RWPE2 (cell line): ENCODE measurements at regions not wholly inside any gene's neighbourhood (a gene's known extent, or its start where the extent isn't known, plus 50 kb on each side); places are given as distances from the start of the nearest gene placed in this dataset.

Experiments used
- ATAC-seq: fragments of 200-7000 bp; cut with Tn5 transposase; 3 replicates; pipeline ENCODE4 v1.9.1; 2021; ENCODE audit warnings: low read depth
- DNase-seq: peaks from one replicate; pipeline ENCODE4 v3.0.0-alpha.2; 2020; ENCODE audit warnings: low spot score
- H3K27ac ChIP-seq: fragments of 450-650 bp; 2 replicates; pipeline ENCODE4 v1.5.1; 2017; ENCODE audit warnings: mild to moderate bottlenecking; ENCODE audit not compliant: poor library complexity, severe bottlenecking
- H3K27me3 ChIP-seq: fragments of 250-450 bp; sonication (Bioruptor Pico); 2 replicates; pipeline ENCODE4 v1.5.1; 2021; ENCODE audit warnings: mild to moderate bottlenecking, moderate library complexity; ENCODE audit not compliant: insufficient read depth, poor library complexity, severe bottlenecking
- H3K36me3 ChIP-seq: fragments of 250-450 bp; sonication (Bioruptor Pico); 2 replicates; pipeline ENCODE4 v1.5.1; 2020; ENCODE audit warnings: low read depth, mild to moderate bottlenecking, moderate library complexity
- H3K4me1 ChIP-seq: fragments of 250-450 bp; sonication (Bioruptor Pico); 2 replicates; pipeline ENCODE4 v1.5.1; 2021; ENCODE audit warnings: mild to moderate bottlenecking, moderate library complexity; ENCODE audit not compliant: insufficient read depth, poor library complexity, severe bottlenecking
- H3K4me3 ChIP-seq: fragments of 250-450 bp; sonication (Bioruptor Pico); 2 replicates; pipeline ENCODE4 v1.5.1; 2021; ENCODE audit warnings: mild to moderate bottlenecking, moderate library complexity; ENCODE audit not compliant: severe bottlenecking
- H3K9me3 ChIP-seq: fragments of 250-450 bp; sonication (Bioruptor Pico); 2 replicates; pipeline ENCODE4 v1.5.1; 2021; ENCODE audit warnings: mild to moderate bottlenecking, moderate library complexity; ENCODE audit not compliant: severe bottlenecking
- TF ChIP-seq, protein P1 (sequence below): fragments of 450-650 bp; IDR thresholded peaks from one replicate; pipeline ENCODE4 v1.5.1; 2017; ENCODE audit warnings: mild to moderate bottlenecking, moderate library complexity; ENCODE audit not compliant: poor library complexity, severe bottlenecking

- DNase-seq: no peak
- H3K4me3 ChIP-seq: no peak overlapping the region
- no peaks in the 10 kb centered on the region for H3K36me3 ChIP-seq
- no peak for ATAC-seq
- peaks cover 8% of the 10 kb centered on the region for H3K4me1 ChIP-seq
- H3K27me3 ChIP-seq: no peaks in the 10 kb centered on the region
- peaks cover 14% of the 10 kb centered on the region for H3K9me3 ChIP-seq
- TF ChIP-seq, protein P1, sequence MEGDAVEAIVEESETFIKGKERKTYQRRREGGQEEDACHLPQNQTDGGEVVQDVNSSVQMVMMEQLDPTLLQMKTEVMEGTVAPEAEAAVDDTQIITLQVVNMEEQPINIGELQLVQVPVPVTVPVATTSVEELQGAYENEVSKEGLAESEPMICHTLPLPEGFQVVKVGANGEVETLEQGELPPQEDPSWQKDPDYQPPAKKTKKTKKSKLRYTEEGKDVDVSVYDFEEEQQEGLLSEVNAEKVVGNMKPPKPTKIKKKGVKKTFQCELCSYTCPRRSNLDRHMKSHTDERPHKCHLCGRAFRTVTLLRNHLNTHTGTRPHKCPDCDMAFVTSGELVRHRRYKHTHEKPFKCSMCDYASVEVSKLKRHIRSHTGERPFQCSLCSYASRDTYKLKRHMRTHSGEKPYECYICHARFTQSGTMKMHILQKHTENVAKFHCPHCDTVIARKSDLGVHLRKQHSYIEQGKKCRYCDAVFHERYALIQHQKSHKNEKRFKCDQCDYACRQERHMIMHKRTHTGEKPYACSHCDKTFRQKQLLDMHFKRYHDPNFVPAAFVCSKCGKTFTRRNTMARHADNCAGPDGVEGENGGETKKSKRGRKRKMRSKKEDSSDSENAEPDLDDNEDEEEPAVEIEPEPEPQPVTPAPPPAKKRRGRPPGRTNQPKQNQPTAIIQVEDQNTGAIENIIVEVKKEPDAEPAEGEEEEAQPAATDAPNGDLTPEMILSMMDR: no peak
- H3K27ac ChIP-seq: no peak overlapping the region
Observed at GRCh38 chr5:124154714-124155113, 591.7 kb downstream of the ZNF608 start.

DNA sequence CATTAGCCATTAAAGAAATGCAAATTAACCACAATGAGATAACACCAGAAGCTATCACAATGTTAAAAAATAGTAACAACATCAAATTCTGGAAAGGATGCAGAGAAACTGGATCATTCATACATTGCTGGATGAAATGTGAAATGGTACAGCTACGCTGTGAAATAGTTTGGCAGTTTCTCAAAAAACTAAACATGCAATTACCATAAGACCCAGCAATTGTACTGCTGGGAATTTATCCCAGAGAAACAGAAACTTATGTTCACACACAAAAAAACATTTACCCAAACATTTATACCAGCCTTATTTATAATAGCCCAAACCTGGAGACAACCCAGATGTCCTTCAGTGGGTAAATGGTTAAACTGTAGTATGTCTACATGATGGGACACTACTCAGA, 592.9 kb downstream of the ZNF608 start:
- no peak overlapping the region for H3K4me3 ChIP-seq
- TF ChIP-seq, protein P1: no peak
- H3K9me3 ChIP-seq: peaks cover 14% of the 10 kb centered on the region
- no peak overlapping the region for H3K27ac ChIP-seq
- no peak for DNase-seq
- H3K27me3 ChIP-seq: no peaks in the 10 kb centered on the region
- H3K36me3 ChIP-seq: no peaks in the 10 kb centered on the region
- H3K4me1 ChIP-seq: peaks cover 8% of the 10 kb centered on the region
- no peak for ATAC-seq

GRCh38 chr5:124148574-124148973, 597.9 kb downstream of the ZNF608 start:
- TF ChIP-seq, protein P1: no peak
- ATAC-seq: no peak

GRCh38 chr5:124140060-124140459, 606.4 kb downstream of the ZNF608 start:
- TF ChIP-seq, protein P1: no peak
- Histone ChIP-seq H3K9me3 (no peaks in the 10 kb centered on the region), H3K27me3 (no peaks in the 10 kb centered on the region), H3K4me1 (no peaks in the 10 kb centered on the region), H3K4me3 (no peak overlapping the region), H3K27ac (no peak overlapping the region), H3K36me3 (no peaks in the 10 kb centered on the region)
- ATAC-seq (no peak), DNase-seq (no peak)

More at GRCh38 chr5:124148574-124148973, 597.9 kb downstream of the ZNF608 start:
- H3K9me3 ChIP-seq: no peaks in the 10 kb centered on the region
- H3K4me3 ChIP-seq: no peak overlapping the region
- no peaks in the 10 kb centered on the region for H3K36me3 ChIP-seq
- H3K27ac ChIP-seq: no peak overlapping the region
- DNase-seq: no peak
- no peaks in the 10 kb centered on the region for H3K27me3 ChIP-seq
- H3K4me1 ChIP-seq: no peaks in the 10 kb centered on the region

DNA sequence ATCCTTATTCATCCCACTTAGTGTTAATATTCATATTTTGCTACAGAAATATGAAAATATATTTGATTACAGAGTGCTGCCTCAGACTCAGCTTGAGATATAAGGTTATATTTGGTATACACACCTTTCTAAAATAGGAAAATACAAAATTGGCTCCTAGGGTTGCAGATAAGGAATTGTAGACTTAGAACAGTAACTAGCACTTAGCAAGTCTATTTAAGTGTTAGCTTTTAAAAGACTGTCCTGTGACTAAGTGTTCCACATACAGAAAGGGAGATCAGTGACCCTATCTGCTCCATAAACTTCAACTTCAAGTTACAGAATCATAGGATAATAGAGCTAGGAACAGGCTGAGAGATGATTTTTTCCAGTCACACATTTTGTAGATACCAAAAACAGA, 607.0 kb downstream of the ZNF608 start:
- DNase-seq (no peak), ATAC-seq (no peak)
- TF ChIP-seq, protein P1: no peak
- Histone ChIP-seq H3K27ac (no peak overlapping the region), H3K4me1 (no peaks in the 10 kb centered on the region), H3K9me3 (no peaks in the 10 kb centered on the region), H3K27me3 (no peaks in the 10 kb centered on the region), H3K36me3 (no peaks in the 10 kb centered on the region), H3K4me3 (no peak overlapping the region)
